GM18867 (cell line): ENCODE measurements at regions not wholly inside any gene's neighbourhood (a gene's known extent, or its start where the extent isn't known, plus 50 kb on each side); places are given as distances from the start of the nearest gene placed in this dataset.
"Not testable (repeated sequence)": the region's sequence is repeated elsewhere in the genome, so short reads cannot be mapped to it uniquely, and the experiment has no call there.

Experiments used
- ATAC-seq: cut with Tn5 transposase; IDR thresholded peaks from one replicate; pipeline ENCODE4 v1.9.1; 2021; ENCODE audit warnings: mild to moderate bottlenecking, moderate library complexity; ENCODE audit not compliant: unreplicated experiment

DNA sequence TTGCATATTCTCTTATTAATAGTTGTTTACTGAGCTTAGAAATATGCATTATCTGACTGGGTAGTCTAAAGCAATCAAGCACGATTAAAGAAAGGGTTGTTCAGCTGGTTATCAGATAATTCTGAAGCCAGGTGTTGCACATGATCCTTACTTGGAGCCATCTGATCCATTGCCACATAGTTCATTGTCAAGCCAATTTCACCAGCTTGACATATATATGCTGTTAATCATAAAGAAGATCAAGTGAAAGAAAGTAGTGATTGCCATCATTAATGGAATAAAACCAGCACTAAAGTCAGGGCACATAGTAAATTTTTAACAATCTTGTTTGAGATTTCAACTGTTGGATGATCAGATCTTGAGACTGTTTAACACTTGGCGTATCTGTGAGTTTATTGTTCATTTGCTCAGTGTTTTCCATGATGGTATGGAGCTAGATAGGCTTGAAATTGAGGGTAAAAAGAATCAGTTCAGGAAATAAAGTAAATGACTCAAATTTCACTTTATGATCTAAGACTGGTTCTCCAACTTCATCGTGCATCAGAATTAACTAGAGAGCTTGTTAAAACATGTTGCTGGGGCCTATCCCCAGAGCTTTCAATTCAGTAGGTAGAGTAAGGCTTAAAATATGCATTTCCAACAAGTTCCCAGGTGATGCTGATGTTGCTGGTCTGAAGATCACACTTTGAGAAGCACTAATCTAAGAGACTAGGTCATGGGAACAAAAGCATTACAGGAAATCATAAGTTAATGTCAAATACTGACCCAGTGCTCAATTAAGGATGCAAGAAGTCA is 539.6 kb downstream of the SATB2 start:
- no peak for ATAC-seq

DNA sequence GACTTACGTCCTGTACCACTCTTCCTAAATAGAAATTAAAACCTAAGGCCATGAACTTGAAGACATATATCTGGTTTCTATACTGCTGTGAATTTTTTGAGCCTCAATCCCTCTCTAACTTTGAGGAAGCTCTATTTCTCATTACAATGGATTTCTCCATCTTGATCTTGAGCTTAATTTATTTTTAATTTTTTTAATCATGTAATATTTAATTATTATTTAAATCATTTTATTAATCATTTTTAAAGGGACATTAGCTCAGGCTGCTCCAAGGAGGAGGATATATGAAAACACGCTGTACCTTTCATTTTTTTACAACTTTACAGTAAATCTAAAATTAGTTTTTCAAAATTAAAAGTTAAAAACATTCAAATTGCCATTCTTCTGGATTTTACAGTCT is 540.5 kb downstream of the SATB2 start:
- ATAC-seq: no peak

DNA sequence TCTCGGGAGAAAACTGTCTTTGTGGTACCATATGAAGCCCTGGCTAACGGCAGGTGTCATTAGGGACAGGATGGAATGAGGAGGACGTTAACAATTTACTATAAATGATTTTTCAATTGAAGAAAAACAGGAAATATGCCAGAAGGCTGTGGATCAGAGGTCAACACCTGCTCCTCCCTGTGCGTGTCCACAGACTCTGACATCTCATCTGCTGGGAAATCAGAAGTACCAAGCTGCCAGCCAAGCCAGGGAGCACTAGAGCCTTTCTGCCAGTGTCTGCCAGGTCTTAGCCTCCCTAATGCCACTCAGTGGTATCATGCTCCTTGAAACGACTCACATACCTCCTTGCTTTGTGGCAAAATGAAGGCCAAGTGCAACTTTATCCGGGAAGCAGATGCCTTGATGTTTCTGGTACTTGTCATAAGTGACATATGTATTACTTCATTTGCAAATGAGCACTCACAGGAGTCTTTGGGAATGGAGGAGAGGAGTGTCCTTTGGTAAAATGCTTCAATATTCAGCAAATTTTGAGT is 541.1 kb downstream of the SATB2 start:
- no peak for ATAC-seq

DNA sequence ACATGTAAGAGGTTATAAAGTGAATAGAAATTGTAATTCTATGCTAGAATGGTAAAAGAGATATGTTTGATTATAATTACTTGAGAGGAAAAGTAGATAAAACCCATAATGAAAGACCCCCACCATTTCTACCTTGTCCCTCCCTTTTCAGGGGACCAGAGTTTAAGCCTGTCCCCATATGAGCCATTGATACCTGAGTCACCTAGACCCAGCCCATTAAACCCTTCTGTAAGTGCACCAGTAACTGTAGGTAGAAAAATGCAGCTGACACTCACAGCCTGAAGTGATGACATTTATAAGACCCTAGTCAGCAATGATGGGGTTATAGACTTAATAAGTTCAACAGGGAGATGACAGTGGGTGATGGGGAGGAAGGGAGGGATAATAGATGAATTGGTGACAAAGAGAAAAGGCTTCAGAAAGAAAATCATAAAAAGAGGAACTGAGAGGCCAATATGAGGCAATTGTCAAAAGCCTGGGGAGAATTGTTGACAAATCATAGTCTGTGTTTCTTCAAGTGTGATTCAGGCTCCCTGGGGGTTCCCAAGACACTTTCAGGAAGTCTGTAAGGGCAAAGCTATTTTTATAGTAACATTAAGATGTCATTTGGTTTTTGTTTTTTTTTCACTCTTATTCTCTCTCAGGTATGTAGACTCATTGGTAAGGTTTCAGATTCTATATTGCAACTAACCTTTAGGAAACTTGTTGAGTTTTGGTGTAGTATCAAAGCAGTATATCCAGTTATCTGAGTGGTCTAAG is 544.2 kb downstream of the SATB2 start:
- peak; percentile 98 for ATAC-seq

DNA sequence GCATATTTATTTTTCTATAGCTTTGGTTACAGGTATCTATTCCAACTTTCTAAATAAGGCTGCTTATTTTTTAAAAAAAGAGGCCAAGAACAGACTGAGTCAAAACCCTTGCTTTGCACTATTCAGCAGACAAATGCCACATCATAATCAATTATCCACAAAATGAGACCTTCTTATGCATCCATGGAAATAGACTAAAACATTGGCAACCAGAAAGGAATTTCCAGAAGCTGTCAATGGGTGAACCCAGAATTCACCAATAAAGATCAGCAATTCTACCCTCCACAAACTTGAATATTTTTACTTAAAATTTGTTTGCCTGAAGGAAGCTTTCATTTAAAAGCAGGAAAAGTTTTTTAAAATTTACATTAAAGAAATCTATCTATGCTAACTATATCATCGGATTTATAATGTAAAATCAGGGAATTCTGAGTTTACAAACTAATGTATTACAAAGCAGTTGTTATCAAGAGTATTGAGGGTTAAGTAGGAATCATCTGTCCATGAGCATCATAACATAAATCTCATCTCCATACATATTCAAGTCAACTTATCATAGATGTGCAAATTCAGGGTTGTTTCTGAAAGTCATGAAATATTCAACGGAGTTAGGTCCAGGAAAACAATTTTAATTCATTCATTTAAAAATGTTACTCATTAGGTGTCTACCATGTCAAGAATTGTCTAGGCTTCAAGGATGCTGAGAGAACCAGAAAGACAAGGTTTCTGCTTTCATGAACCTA is 548.0 kb downstream of the SATB2 start:
- ATAC-seq: no peak

DNA sequence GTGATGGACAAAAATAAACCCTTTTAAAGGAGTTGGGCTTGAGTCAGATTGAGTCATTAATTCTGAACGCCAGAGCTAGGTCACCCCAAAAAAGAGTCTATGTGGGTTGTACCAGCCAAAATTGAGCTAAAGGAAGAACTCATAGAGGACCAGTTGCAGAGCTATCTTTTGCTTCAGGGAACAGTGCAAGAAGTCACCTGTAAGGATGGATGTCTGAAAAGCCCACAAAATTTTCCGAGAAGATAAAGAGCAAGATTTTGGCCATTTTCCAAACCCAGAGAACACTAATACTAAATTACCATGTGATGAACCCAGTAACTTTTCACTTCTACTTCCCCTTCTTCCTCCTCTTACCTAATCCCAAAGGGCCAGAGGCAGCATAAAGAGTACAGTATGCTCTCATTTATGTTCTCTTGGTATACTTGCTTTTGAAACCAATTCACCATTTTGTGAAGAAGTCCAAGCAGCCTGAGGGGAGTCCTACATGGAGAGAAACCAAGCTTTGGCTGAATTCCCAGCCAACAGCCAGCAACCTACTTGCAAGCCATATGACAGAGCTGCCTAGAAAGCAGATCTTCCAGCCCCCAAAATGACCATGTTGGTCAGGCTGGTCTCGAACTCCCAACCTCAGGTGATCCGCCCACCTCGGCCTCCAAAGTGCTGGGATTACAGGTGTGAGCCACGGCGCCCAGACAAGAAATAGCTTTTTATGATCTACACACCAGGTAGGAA is 551.7 kb downstream of the SATB2 start:
- peak; percentile 72 for ATAC-seq

DNA sequence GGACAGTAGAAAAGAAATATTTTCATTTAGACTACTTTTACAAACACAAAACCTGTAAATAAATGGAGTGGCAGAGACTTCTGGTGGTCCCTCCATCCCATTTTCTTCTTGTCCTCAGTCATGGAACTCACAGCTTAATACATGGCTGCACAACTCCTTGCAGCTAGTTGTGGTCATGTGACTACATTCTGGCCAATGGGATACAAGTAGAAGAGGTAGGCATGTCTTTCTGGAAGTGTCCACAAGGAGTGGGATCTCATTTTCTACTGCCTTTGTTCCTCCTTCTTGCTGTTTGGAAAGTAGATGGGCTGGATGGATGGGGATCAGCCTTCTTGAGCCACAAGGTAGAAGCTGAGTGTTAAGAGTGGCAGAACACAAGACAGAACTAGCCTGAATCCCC is 555.8 kb downstream of the SATB2 start:
- ATAC-seq: no peak

DNA sequence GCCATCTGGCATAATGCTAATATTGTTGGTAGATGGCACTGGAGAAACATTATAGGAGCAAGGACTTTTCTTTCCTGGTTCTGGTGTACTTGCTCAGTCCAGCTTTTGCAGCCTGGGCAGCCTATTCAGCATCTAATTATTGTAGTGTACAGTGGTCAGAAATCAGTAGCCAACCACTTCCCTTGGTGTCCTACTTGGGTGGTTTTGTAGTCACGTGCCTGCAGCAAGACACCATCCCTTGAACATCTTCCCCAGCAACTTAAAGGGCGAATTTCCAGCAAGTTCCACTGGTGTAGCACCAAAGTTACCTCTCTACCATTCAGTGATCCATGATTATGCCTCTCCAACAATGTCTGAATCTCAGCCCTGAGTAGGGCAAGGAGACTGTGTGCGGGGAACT is 557.6 kb downstream of the SATB2 start:
- ATAC-seq: no peak

DNA sequence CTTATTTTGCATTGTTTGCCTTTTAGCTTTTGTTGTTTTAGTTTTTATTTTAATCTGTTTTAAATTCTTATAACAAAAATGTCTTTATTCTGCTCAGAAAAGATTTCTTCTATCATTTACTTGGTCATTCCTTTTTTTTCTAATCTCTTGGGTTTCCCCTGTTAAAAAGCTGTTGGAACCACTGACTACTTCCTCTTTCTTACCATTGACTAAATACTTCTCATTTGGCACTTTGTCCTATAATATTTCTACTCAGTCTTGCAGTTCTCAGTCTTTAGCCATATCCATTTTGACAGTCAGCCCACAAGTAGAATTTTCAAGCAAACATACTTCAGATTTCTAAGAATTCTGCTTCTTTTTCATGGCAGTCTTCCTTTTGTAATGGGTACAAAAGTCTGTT is 567.2 kb downstream of the SATB2 start:
- ATAC-seq: peak; percentile 85

DNA sequence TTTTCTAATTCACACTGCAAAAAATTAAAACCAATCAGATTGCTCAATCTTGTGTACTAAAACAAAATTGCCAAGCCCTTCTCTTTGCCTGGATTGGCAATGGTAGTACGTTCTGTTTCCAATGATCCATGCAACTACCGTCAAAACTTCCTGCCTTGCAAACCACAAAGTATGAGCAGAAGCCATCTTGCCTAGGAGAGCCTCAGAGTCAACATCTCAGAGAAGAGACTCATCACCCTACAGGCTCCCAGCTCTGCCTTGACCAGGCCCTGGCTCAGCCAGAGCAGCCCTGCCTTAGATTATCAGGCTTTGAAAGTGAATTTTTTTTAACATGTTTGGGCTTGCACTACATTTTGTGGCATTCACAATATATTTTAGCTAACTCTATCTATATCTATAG is 574.1 kb downstream of the SATB2 start:
- ATAC-seq: no peak

DNA sequence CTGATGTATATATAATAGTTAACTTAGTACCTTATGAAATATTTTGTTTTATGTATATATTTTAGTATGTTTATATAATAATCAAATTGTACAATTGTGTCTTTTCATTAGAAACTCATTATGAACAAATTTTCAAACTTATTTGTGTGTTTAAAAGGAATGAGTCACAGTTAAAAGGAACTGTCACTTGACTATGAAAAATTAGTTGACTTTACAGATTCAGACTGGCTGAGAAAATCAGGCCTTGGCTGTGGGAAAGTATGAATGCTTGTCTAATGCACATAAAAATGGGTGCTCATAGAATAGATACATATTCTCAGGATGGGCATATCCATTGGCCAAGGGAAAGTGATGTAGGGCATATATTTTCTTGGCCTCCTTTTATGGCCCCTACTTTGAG is 576.8 kb downstream of the SATB2 start:
- ATAC-seq: no peak

DNA sequence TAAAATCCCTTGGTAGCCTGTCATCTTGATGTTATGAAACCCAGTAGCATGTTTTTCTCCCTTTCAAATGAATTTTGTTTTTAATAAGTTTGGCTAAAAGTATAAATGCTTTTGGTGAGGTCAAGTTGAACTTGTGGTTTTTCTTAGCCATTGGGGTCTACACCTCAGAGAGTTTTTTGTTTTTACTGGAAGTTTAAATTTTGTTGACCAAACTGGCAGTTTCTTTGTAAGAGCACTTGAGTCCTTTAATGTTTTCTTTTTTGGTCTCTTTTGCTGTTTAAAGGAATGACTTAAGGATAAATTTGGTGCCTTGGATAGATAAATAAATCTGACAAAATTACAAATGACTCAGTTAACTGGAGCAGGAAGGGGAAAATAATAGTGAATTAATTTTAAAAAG is 577.3 kb downstream of the SATB2 start:
- ATAC-seq: no peak

DNA sequence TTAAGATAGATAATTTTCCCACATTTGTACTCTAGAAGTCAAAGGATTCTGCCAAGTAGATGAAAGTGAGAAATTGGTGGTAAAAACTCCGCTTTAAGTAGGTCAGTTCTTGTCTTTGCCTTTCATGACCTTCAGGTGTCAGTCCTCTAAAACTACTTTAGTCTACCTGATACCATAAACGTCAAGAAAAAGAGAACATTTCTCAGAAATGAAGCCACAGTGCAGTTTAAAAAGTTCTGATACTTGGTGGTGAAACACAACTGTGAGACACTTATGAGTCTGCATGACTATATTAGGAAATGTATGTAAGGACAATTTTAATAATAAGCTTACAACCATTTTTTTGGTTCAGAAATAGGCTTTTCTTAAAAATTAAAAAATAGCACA is 583.3 kb downstream of the SATB2 start:
- ATAC-seq: peak; percentile 97

DNA sequence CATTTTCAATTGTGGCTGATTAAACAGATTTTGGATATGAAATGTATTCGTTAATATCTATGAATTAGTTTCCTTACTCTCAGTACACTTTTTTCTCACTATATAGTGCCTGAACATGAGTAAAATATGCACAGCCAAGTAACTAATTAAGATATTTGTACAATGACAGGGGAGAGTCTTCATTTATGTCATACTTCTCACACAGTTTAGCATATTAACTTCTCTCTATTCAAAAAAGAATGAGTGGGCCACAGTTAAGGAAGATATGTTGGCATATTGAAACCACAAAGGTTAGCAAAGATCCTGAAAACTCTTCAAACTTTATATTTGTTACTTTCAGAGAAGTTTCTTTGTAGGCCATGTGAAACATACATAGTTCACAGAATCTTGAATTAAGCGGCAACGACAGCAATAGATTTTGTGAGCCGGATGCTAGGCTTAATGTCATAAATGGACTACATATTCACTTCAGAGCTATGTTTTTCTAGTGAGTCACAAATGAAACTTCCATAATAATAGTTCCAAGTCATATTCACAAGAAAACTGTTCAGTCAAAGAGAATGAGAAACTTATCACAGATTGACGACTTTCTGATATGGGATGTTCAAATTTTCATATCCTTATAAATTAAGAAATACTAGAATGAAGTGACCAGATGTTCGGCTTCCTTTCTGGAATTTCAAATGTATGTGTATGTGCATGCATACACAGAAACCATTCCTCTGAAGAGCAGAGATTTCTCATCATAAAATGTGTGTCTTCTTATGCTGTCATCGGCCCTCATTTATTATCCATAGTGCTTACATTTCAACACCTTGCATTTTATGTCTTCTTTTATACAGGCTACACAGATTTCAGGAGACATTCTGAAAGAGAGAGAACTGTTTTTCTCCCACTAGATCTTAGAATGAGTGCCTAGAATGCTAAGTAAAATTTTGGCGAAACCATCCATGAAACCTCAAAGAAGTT is 584.0 kb downstream of the SATB2 start:
- ATAC-seq: peak; percentile 24

DNA sequence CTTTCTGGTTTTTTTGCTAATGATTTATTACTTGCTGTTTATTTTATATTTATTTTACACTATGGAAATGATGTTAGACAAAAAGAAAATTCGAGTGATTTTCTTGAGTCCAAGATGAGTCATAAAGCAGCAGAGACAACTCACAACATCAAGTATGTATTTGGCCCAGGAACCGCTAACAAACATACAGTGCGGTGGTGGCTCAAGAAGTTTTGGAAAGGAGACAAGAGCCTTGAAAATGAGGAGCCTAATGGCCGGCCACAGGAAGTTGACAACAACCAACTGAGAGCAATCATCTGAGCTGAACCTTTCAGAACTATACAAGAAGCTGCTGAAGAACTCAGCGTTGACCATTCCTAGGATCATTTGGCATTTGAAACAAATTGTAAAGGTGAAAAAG is 594.1 kb downstream of the SATB2 start:
- no peak for ATAC-seq

DNA sequence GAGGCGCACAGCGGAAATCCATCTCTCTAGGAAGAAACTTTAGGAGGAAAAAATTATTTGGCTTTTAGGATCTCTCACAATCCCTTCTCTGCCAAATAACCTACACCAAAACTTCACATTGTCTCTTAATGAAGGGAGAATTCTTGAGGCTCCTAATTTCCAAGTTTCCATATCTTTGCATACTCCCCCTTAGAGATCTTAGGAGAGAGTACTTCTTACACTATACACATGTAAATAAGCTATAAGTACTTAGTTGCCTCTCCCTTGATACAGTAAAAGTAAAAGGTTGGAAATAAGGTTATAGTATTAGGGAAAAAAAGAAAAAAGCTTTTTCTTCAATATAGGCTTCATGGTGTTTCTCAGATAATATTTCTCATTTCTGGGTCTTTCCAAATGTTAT is 596.7 kb downstream of the SATB2 start:
- no peak for ATAC-seq

DNA sequence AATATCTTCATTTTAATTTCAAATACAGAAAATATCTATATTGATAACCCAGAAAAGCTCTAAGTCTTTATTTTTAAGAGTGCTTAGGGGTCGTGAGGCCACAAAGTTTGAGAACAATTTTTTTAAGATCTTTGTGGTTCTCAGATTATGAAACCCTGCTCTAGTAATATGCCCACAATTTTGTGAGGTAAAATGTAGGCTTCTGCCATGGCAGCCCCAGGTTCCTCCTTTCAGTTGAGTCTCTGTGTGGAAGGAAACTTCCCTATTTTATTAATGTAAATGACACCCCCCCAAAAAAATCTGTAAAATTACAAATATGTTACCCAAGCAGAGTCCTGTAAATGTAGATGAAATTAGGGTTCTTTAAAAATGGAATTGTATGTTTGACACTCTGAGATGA is 600.5 kb downstream of the SATB2 start:
- ATAC-seq: no peak

DNA sequence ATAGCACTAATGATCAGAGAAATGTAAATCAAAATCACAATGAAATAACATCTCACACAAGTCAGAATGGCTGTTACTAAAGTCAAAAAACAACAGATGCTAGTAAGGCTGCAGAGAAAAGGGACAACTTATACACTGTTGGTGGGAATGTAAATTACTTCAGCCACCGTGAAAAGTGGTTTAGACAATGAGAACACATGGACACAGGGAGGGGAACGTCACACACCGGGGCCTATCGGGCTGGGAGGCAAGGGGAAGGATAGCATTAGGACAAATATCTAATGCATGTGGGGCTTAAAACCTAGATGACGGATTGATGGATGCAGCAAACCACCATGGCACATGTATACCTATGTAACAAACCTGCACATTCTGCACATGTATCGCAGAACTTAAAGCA is 602.0 kb downstream of the SATB2 start:
- not testable (repeated sequence) for ATAC-seq

DNA sequence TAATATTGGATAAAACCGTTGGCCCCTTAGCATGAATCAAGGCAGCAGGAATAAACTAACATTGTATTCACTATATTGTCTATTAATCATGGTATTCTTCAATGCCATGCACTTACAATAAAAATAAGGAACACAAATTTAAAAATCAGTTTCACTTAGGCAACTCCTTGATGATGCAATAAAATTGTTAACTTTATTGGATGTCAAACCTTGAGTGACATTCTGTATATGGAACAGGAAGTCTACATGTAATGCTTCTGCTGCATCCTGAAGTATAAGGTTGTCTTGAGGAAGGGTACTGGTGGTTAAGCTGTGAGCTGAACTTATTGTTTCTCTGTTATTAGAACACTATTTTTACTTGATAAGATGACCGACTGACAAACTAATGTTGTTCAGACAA is 605.5 kb downstream of the SATB2 start:
- no peak for ATAC-seq

DNA sequence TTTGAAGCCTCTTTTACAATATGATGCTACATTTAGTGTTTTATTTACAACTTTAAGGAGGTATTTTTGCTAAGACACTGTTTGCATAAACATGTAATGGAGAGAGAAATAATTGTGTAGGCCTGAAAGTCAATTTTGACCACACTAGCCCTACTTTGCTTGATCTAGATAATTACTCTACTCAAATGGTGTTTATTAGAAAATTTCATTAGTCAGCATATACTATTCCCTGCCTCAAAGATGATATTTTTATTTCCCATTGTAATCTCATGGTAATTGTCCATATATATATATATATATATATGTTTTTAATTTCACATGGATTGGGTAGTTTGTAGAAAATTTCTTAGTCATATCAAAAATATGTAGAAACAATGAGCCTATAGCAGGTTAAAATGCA is 632.2 kb downstream of the SATB2 start:
- ATAC-seq: no peak
